Choroid plexus epithelial cell (primary cell): ENCODE measurements at regions not wholly inside any gene's neighbourhood (a gene's known extent, or its start where the extent isn't known, plus 50 kb on each side); places are given as distances from the start of the nearest gene placed in this dataset.
A peak's percentile ranks its signal among the peaks of the same experiment; 100 is the strongest.

Experiments
- DNase-seq: peaks from one replicate; pipeline ENCODE4 v3.0.0-alpha.2; 2010; ENCODE audit warnings: low read depth
- H3K4me3 ChIP-seq: 2 replicates; pipeline ENCODE4 v1.5.1; 2011; ENCODE audit warnings: low read depth, mild to moderate bottlenecking, control low read depth, low read length, moderate library complexity
- CTCF ChIP-seq: conservative IDR thresholded peaks from 2 replicates; pipeline ENCODE4 v1.5.1; 2011; ENCODE audit warnings: low read depth, mild to moderate bottlenecking, control low read depth, inconsistent platforms, low read length, moderate library complexity

- no peak overlapping the region for H3K4me3 ChIP-seq
- no peak for TF ChIP-seq CTCF
- DNase-seq = peak; percentile 6
Observed at GRCh38 chr11:69554849-69555248, 73.4 kb downstream of the LINC01488 start.

- H3K4me3 ChIP-seq = no peak overlapping the region
- no peak for DNase-seq
- no peak for TF ChIP-seq CTCF
Observed at GRCh38 chr11:69557266-69557665, 75.8 kb downstream of the LINC01488 start.

DNA sequence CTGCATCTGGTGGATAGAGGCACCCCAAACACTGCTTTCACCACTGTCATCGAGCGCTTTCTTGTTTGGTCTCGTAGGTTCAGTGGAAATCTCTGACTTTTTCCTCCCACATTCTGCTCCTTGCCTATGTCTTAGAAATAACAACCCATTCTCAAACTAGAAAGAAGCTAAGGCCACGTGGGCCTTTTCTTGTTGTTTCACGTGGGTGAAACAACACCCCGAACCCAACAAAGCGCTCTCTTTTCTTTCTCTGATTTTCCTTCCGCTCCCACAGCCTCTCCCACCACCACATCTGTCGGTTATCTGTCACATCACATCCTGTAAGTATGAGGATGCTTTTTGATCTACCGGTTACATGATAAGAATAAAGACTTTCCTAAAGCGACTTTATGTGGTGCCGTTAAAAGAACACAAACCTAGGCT lies 77.1 kb downstream of the LINC01488 start:
- no peak for TF ChIP-seq CTCF
- DNase-seq = no peak
- no peak overlapping the region for H3K4me3 ChIP-seq

- no peak overlapping the region for H3K4me3 ChIP-seq
- no peak for TF ChIP-seq CTCF
- no peak for DNase-seq
Observed at GRCh38 chr11:69559181-69559580, 77.7 kb downstream of the LINC01488 start.

DNA sequence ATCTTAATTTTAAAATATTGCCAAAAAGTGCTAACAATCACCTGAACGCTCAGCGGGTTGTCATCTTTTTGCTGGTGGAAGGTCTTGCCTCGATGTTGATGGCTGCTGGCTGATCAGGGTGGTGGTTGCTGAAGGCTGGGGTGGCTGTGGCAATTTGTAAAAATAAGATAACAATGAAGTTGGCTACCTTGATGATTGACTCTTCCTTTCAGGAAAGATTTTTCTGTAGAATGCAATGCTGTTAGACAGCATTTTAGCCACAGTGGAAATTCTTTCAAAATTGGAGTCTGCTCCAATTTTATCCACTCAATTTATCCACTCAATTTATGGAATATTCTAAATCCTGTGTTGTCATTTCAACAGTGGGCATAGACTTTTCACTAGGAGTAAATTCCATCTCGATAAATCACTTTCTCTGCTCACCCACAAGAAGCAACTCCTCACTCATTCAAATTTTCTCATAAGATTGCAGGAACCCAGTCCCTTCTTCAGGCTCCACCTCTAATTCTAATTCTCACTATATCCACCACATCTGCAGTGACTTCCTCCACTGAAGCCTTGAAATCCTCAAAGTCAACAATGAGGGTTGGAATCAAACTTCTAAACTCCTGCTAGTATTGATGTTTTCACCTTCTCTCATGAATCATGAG lies 78.8 kb downstream of the LINC01488 start:
- no peak for DNase-seq
- TF ChIP-seq CTCF = no peak
- H3K4me3 ChIP-seq = no peak overlapping the region

GRCh38 chr11:69562302-69562701 lies 78.7 kb upstream of the CCND1 start:
- no peak for DNase-seq

More at GRCh38 chr11:69562302-69562701, 78.7 kb upstream of the CCND1 start:
- no peak for TF ChIP-seq CTCF
- no peak overlapping the region for H3K4me3 ChIP-seq
